GM12864 (cell line): ENCODE measurements at regions not wholly inside any gene's neighbourhood (a gene's known extent, or its start where the extent isn't known, plus 50 kb on each side); places are given as distances from the start of the nearest gene placed in this dataset.

Experiments used
- DNase-seq: peaks from one replicate; pipeline ENCODE4 v3.0.0-alpha.2; 2011; ENCODE audit warnings: low read depth
- H3K4me3 ChIP-seq: 2 replicates; pipeline ENCODE4 v1.5.1; 2011; ENCODE audit warnings: mild to moderate bottlenecking, low read depth, low read length, control low read depth
- CTCF ChIP-seq: IDR thresholded peaks from 2 replicates; pipeline ENCODE4 v1.5.1; 2011; ENCODE audit warnings: low read depth, mild to moderate bottlenecking, moderate library complexity, low read length, control low read depth, inconsistent platforms; ENCODE audit errors: missing control alignments

- H3K4me3 ChIP-seq, result no peak overlapping the region
- TF ChIP-seq CTCF, result no peak
- no peak for DNase-seq
These were observed 364.7 kb downstream of the PRELID2 start for GRCh38 chr5:145470396-145470979.

DNA sequence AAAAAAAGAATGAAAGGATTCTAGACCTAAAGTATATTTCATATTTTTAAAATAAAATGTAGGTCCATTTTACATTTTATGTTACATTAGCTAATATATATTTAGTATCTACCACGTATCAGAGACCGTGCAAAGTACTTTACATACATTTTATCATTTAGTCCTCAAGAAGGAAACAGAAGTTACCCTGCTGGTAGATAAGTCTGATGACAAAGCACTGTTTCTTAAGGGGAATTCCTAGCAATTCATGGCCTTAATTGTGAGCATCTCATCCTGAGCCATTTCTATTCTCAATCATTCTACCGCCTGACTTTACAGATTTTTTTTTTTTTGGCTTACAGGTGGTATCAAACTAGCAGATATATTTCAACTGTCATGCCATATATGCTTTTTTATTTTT is 367.7 kb downstream of the PRELID2 start:
- H3K4me3 ChIP-seq, result no peak overlapping the region
- no peak for TF ChIP-seq CTCF
- DNase-seq, result no peak

- no peak overlapping the region for H3K4me3 ChIP-seq
- TF ChIP-seq CTCF, result no peak
- no peak for DNase-seq
These were observed 368.6 kb downstream of the PRELID2 start for GRCh38 chr5:145466533-145466932.

DNA sequence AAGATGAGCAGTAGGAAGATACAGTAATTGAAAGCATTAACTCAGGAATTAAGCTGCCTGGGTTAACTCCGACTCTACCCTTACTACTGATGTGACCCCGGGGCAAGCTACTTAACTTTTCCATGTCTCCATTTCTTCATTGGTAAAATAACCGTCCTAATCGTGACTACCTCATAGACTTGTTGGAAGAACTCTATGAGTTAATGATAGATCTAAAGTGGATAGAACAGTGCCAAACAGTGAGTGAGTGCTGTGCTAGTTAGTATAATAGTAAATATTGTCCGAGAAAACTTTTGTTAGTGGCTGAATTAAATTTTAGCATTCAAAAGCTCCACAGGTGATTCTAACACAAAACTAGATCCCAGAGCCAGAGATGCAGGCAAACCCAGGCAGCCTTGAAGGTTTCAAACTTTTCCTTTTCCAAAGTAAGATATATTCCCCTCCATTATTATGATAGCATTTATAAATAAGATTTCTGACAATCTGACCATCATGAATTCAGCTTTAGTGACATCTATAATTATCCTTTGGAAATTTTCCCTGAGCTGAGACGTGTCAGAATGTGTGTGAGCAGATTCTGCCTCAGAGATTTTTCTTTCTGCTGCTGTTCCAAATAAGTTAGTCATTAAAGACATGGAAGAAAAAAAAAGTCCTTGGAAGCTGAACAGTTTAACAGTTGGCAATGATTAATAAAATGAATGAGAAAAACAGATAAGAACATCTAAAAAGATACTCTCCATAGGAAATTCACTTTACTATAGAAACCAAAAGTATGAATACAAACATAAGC is 369.5 kb downstream of the PRELID2 start:
- DNase-seq, result no peak
- no peak for TF ChIP-seq CTCF
- H3K4me3 ChIP-seq, result no peak overlapping the region

DNA sequence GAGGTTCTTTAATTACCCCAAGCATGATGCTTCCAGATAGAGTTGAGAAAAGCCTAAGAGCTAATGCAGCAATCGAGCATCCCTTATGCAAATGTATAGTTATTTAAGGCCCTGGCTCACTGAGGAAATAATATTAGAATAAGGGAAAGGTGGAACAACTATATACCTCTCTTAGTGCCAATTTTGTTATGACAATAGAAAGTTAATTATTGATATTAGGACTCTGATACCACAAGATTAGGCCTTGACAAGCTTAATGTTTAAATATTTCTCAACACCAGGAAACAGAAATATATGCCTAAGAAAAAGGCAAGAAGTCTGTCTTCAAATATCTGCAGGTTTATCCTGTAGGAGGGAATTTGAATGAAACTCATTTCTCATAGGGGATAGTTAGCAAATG is 371.0 kb downstream of the PRELID2 start:
- H3K4me3 ChIP-seq, result no peak overlapping the region
- no peak for TF ChIP-seq CTCF
- no peak for DNase-seq

DNA sequence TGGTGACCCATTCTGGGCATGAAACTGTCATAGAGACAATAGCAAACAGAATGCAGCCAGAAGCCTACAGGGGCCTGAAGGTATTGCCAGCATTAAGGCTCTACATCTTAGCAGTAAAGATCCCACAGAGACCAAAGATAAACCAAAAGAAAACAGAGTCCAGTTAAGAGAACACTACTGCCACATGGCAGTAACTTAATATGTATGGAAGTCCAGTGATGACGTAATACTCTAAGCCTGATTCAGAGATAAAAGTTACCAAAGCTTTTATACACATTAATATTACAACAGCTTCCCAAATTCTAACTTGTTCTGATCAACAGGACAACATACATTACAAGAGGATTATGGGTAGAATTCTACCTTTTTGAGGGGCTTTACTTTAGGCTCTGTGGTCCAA is 371.5 kb downstream of the PRELID2 start:
- TF ChIP-seq CTCF, result no peak
- no peak for DNase-seq

DNA sequence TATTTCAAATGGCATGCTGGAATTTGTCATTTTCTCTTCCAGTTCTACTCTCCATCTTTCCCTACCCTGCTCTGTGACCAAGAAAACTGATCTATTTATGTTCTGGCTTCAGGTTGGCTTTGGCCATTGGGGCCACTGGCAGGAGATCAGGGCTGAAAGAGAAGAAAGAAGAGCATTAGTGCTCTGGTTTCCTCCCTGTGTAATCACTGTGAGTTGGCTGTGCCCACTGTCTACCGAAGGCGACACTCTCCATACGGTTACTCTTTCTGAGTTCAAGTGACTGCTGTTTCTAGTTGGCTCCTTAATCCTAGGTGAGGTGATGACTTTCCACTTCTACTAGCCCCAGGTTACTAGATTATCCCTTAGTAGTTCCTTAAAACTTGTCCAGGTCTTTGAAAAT is 372.6 kb downstream of the PRELID2 start:
- H3K4me3 ChIP-seq, result no peak overlapping the region
- no peak for TF ChIP-seq CTCF
- no peak for DNase-seq

More for the DNA sequence above, 371.5 kb downstream of the PRELID2 start:
- no peak overlapping the region for H3K4me3 ChIP-seq
